ENCODE measurements at regions not wholly inside any gene's neighbourhood (a gene's known extent, or its start where the extent isn't known, plus 50 kb on each side); places are given as distances from the start of the nearest gene placed in this dataset.

DNA sequence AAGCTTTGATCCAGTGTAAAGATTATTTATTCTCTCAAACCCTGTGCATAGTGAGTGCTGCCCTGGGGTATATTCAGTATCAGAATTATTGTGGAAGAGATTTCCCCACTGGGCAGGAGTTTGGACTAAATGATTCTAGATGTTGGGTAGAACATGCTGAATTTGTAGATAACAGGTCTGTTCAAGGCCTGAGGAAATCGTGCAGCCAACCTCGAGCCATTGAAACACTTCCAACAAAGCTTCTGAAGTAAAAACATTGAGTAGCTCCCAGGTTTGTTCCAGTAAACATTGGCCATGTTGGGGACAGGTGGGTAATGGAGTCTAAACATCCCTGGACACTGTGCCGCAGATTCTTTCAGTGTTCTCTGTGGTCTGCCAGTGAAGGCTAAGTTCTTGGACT, 87.5 kb downstream of the LLPH start:
- DNase-seq = no peak

- no peak for DNase-seq
Measured at GRCh38 chr12:66041651-66042363, 88.7 kb downstream of the LLPH start.

- no peak for DNase-seq
Measured at GRCh38 chr12:66036317-66036716, 94.2 kb downstream of the LLPH start.

GRCh38 chr12:66035288-66035966, 95.1 kb downstream of the LLPH start:
- no peak for DNase-seq

DNA sequence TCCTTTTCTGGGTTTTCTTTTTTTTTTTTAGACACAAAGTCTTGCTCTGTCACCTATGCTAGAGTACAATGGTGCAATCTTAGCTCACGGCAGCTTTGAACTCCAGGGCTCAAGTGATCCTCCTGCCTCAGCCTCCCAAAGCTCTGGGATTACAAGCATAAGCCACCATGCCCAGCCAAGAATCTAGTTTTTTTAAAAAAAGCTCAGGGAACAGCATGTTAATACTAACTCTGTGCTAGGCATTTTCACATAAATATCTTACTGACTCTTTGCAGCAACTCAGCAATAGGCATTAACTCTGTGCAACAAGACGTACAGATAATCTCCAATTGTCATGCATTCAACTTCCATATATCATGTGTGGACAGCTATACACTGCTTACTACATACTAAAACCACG, 97.4 kb downstream of the LLPH start:
- no peak for DNase-seq

- DNase-seq = no peak
Measured at GRCh38 chr12:66032739-66033138, 97.8 kb downstream of the LLPH start.

GRCh38 chr12:66030217-66030781, 100.3 kb downstream of the LLPH start:
- DNase-seq = no peak

DNA sequence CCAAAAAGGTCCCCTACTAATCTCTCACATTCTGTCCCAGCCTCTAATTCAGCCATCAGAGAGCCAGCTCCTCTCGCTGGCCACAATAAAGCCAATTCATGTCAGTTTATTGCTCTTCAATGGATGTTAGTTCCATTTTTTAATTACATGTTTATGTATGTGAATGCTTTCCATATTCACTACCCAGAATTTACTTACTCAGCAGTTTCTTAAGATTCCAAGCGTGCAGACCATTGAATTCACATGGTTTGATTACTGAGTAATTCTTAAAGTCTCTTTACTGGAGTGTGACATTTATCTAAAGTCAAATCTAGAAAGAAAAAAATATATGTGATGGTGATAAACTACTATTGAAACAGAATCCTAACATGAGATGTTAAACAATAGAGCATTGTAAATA, 102.2 kb downstream of the LLPH start:
- DNase-seq = no peak

DNA sequence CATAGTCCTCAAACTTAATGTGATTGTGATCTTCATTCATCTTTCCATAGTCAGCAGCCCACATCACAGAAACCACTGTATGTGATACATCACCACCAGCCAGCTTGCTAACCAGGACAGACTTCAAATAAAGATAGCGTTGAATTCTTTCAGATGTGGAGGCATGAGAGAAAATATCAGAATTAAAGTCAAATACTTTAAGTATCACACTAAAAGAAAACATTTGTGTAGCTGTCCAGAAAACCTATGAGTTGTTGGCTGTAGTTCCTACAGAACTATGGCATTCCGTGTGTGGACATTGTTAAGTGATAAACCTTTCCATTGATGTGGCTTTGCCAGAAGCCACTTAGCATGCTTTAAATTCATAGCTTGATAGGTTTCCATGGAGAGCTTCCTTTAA, 105.1 kb downstream of the LLPH start:
- DNase-seq = no peak

- no peak for DNase-seq
Measured at GRCh38 chr12:66024949-66025348, 105.6 kb downstream of the LLPH start.

- DNase-seq = no peak
Measured at GRCh38 chr12:66020481-66020880, 110.1 kb downstream of the LLPH start.

DNA sequence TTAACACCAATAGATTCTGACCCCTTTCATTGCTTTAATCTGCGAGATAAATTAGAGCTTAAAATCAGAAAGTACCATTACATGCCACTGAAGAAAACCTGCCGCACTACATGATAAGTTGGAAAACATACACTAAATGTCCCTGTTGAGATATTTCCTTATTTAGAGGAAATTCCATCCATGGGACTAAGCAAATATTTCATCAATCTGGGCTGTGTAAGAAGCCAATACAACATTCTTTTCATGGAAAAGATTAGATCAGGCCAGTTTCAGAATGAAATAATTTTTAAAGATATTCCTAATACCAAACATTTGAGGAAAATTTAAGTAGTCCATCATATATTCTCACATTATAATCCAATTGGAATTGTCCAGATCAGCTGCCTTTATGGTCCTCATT, 112.8 kb downstream of the LLPH start:
- no peak for DNase-seq
